C4-2B (cell line): ENCODE measurements at regions not wholly inside any gene's neighbourhood (a gene's known extent, or its start where the extent isn't known, plus 50 kb on each side); places are given as distances from the start of the nearest gene placed in this dataset.

Source experiments
- H3K27ac ChIP-seq: fragments of 450-650 bp; 2 replicates; pipeline ENCODE4 v1.5.1; 2017
- ZFX ChIP-seq: fragments of 450-650 bp; IDR thresholded peaks from 2 replicates; pipeline ENCODE4 v1.6.1; 2017
- TF ChIP-seq, protein P1 (sequence below): fragments of 450-650 bp; conservative IDR thresholded peaks from 2 replicates; pipeline ENCODE4 v1.5.1; 2017; ENCODE audit warnings: mild to moderate bottlenecking

DNA sequence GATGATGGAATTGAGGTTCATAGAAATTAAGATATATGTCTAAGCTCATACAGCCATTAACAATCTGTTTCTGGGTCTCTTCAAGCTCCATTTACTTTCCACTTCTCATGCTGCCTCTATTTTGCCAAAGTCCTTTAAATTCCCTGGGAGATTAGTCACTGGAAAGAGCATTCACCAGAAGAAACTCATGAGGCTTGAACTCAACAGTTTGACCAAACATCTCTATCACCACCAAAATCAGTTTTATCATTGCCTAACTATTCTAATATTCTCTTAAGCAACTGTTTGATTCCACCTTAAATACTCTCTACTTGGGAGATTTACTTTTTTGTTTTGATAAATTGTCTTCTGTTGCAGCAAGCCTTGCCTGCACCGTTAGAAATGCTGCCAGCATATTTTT, 881.3 kb downstream of the KCNA4 start:
- no peak for TF ChIP-seq ZFX
- TF ChIP-seq, protein P1, sequence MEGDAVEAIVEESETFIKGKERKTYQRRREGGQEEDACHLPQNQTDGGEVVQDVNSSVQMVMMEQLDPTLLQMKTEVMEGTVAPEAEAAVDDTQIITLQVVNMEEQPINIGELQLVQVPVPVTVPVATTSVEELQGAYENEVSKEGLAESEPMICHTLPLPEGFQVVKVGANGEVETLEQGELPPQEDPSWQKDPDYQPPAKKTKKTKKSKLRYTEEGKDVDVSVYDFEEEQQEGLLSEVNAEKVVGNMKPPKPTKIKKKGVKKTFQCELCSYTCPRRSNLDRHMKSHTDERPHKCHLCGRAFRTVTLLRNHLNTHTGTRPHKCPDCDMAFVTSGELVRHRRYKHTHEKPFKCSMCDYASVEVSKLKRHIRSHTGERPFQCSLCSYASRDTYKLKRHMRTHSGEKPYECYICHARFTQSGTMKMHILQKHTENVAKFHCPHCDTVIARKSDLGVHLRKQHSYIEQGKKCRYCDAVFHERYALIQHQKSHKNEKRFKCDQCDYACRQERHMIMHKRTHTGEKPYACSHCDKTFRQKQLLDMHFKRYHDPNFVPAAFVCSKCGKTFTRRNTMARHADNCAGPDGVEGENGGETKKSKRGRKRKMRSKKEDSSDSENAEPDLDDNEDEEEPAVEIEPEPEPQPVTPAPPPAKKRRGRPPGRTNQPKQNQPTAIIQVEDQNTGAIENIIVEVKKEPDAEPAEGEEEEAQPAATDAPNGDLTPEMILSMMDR: no peak
- H3K27ac ChIP-seq: no peak overlapping the region

DNA sequence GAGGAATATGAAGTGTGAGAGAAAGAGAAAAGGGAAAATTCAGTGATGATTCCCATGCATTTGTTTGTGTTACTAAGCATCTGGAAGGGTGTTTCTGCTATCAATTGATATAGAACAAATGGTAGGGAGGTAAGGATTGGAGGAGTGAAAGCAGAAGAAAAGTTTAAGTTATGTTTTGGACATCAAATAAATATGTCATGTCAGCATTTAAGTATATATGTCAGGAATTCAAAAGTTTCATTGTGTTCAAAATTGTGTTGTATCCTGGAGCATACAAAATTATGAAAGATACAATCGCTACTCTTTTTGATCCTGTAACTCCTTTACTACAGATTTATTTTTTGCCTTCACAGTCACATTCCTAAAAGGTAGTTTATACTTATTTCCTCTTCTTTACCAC, 885.8 kb downstream of the KCNA4 start:
- H3K27ac ChIP-seq: no peak overlapping the region
- TF ChIP-seq ZFX: no peak
- TF ChIP-seq, protein P1: no peak

DNA sequence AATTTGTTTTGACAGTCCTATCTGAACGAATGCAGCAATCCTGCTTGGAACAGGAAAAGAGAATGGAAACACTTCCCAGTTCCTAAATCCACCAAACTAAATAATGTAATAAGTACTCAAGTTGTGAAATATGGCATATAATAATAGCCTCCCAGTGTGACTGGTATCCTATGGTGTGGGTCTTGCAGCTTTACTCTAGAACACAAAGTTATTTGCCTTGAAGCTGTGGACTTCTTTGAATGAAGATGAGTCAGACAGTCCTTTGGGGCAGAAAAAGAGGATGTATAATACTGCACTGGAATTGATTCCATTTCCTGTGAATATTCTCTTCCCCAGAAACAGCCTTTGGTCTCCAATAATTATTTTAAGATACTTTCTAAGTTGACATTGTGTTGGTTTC, 887.0 kb downstream of the KCNA4 start:
- no peak for TF ChIP-seq ZFX
- TF ChIP-seq, protein P1: no peak
- H3K27ac ChIP-seq: no peak overlapping the region

DNA sequence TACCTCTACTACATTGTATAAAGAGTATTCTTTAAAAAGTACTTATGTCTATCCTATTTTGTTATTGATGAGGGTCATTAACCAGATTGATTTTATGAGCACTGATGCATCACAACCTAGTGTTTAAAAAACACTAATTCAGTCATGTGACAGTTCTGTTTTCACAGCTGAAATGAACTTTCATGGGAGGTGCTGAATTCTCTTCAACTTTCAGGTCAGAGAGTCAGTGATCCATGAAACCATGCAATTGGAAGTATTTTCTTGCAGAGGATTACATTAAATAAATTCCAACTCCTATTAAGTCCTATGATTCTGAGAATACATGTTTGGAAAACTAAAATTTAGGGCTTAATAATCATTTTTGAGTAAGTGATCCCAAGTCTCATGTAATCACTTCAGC, 889.4 kb downstream of the KCNA4 start:
- no peak overlapping the region for H3K27ac ChIP-seq
- TF ChIP-seq, protein P1: no peak
- TF ChIP-seq ZFX: no peak

DNA sequence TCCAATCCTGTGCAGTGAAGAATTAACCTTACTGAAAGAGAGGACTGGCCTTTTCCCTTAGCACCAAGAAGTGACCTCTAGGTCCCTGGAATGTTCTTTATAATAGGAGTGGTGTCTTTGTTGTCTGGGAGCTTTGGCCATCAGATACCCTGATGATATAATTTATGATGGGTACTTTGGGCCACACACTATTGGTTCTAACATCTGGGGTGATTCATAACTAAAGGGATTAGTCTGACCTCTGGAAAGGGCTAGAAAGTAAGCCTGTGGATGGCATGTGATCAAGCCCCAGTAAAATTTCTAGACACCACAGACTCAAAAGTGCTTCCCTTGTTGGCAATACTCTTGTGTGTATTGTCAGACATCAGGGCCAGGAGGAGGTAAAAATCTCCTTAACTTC, 891.2 kb downstream of the KCNA4 start:
- TF ChIP-seq, protein P1: no peak
- TF ChIP-seq ZFX: no peak
- no peak overlapping the region for H3K27ac ChIP-seq

DNA sequence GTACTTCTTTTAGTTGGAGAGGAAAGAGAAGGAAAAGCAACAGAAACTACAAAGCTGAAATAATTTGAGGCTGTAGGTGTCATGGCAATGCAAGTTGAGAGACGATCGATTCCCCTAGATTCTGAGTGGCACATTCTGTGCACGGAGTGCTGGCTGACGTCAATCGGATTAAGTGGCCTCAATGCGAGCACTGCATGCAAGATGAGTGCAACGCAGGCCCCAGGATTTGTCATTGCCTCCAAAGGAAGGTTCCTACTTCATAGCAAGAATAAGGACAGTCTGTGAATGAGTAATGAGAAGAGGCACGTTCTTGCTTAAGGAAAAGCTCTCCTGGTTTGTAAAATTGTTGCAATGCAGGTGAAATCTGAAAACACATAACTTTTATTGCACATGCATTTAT, 892.4 kb downstream of the KCNA4 start:
- H3K27ac ChIP-seq: no peak overlapping the region
- TF ChIP-seq ZFX: no peak
- TF ChIP-seq, protein P1: no peak

DNA sequence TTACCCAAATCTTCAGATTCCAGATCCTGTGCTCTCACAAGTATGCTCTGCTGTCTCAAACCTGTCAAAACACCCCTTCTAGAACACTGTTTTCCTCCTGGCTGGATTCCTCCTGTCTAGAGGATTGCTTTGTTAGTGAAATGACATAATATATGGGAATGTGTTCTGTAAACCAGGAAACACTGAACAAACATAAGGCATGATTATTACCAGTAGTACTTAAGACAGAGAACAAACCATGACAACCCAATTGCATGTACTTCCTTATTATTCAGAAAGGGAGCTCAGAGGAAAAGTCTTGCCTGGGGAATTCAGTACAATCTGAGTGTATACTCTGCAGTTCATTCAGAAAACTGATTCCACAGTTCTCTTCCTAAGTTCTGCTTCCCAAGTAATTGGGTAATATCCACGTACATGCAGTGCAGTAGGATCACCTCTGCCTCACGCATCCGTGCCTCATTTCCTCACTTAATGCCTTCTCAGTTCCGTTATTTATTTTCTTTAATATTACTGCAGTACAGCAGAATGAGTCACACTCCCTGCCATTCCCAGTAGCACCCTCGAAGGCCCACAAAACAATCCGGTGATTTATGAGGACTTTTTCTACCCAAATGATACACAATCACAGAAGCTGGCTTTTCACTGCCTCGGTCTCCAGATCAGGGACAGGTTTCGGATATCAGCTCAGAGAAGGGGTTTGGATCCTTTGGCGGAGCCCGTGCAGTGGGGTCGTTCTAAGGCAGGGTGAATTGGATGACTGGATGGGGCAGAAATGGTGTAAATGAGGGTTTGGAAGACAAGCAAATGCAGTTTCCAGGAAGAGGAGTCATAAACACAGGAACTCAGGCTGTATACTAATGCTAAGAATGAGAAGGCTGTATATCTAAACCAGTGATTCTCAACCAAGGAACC, 896.9 kb downstream of the KCNA4 start:
- H3K27ac ChIP-seq: no peak overlapping the region

More for the DNA sequence above, 896.9 kb downstream of the KCNA4 start:
- TF ChIP-seq, protein P1: no peak
- no peak for TF ChIP-seq ZFX
